HFF-Myc (cell line): ENCODE measurements at regions not wholly inside any gene's neighbourhood (a gene's known extent, or its start where the extent isn't known, plus 50 kb on each side); places are given as distances from the start of the nearest gene placed in this dataset.

Source experiments
- DNase-seq: peaks from one replicate; pipeline ENCODE4 v3.0.0-alpha.2; 2011; ENCODE audit warnings: low read depth; ENCODE audit errors: extremely low read depth
- H3K4me3 ChIP-seq: replicated peaks from 2 replicates; pipeline ENCODE4 v1.5.1; 2011; ENCODE audit warnings: low read depth, mild to moderate bottlenecking, control low read depth, low read length
- CTCF ChIP-seq: IDR thresholded peaks from 2 replicates; pipeline ENCODE4 v1.5.1; 2012; ENCODE audit warnings: mild to moderate bottlenecking, low read depth, low read length, control low read depth; ENCODE audit errors: missing control alignments

GRCh38 chr11:104765401-104766095 lies 132.7 kb downstream of the CASP12 start:
- no peak overlapping the region for H3K4me3 ChIP-seq
- TF ChIP-seq CTCF, result no peak
- no peak for DNase-seq

GRCh38 chr11:104764710-104765045 lies 133.6 kb downstream of the CASP12 start:
- no peak overlapping the region for H3K4me3 ChIP-seq
- no peak for TF ChIP-seq CTCF
- DNase-seq, result no peak

- H3K4me3 ChIP-seq, result no peak overlapping the region
- TF ChIP-seq CTCF, result no peak
- no peak for DNase-seq
These were observed 134.1 kb downstream of the CASP12 start for GRCh38 chr11:104763930-104764709.

- no peak overlapping the region for H3K4me3 ChIP-seq
- no peak for TF ChIP-seq CTCF
- no peak for DNase-seq
These were observed 136.7 kb downstream of the CASP12 start for GRCh38 chr11:104761511-104761910.

GRCh38 chr11:104759464-104759863 lies 138.8 kb downstream of the CASP12 start:
- no peak for DNase-seq
- TF ChIP-seq CTCF, result no peak
- no peak overlapping the region for H3K4me3 ChIP-seq

- no peak for DNase-seq
- TF ChIP-seq CTCF, result no peak
These were observed 159.3 kb downstream of the CASP12 start for GRCh38 chr11:104738918-104739317.

More at GRCh38 chr11:104738918-104739317, 159.3 kb downstream of the CASP12 start:
- H3K4me3 ChIP-seq, result no peak overlapping the region
